H1 (cell line): ENCODE measurements at regions not wholly inside any gene's neighbourhood (a gene's known extent, or its start where the extent isn't known, plus 50 kb on each side); places are given as distances from the start of the nearest gene placed in this dataset.

ENCODE experiments used
- CEBPB ChIP-seq: IDR thresholded peaks from 2 replicates; pipeline ENCODE4 v1.6.1; 2012; ENCODE audit warnings: low read depth, low read length
- CHD2 ChIP-seq: IDR thresholded peaks from 2 replicates; pipeline ENCODE4 v1.6.1; 2012; ENCODE audit warnings: low read length, improper control_type of control experiment
- POLR2AphosphoS5 ChIP-seq: IDR thresholded peaks from 2 replicates; pipeline ENCODE4 v1.6.1; 2011; ENCODE audit warnings: low read depth, low read length
- RAD21 ChIP-seq, 2 experiments: IDR thresholded peaks in 1 of 2; conservative IDR thresholded peaks in 1 of 2; 2 replicates each; pipeline ENCODE4 v1.6.1; 2011; ENCODE audit warnings: low read depth in 2 of 2, low read length in 2 of 2, improper control_type of control experiment in 1 of 2, inconsistent platforms in 1 of 2, mild to moderate bottlenecking in 1 of 2, moderate library complexity in 1 of 2
- SIN3A ChIP-seq, 2 experiments: IDR thresholded peaks in 1 of 2; conservative IDR thresholded peaks in 1 of 2; 2 replicates each; pipeline ENCODE4 v1.6.1; 2011 to 2012; ENCODE audit warnings: low read length in 2 of 2, improper control_type of control experiment in 1 of 2, low read depth in 1 of 2, mild to moderate bottlenecking in 1 of 2
- TBP ChIP-seq: IDR thresholded peaks from 2 replicates; pipeline ENCODE4 v1.6.1; 2011; ENCODE audit warnings: low read depth, low read length, improper control_type of control experiment
- TF ChIP-seq, protein P1 (sequence below), 3 experiments: IDR thresholded peaks; 1 replicate in 2 of 3; 2 replicates in 1 of 3; pipeline versions ENCODE4 v1.5.1 to v1.6.1; 2011; ENCODE audit warnings: low read length in 3 of 3, mild to moderate bottlenecking in 3 of 3, inconsistent platforms in 2 of 3, low read depth in 1 of 3, moderate library complexity in 1 of 3; ENCODE audit not compliant: insufficient read depth in 1 of 3; ENCODE audit errors: control extremely low read depth in 1 of 3
- TF ChIP-seq, protein P2 (sequence below): IDR thresholded peaks from 2 replicates; pipeline ENCODE4 v1.6.1; 2011; ENCODE audit warnings: low read depth, mild to moderate bottlenecking, low read length; ENCODE audit not compliant: insufficient read depth
- TF ChIP-seq, protein P3 (sequence below): IDR thresholded peaks from 2 replicates; pipeline ENCODE4 v1.6.1; 2011; ENCODE audit warnings: low read length, improper control_type of control experiment

GRCh38 chr10:63069318-63069717 is 63.8 kb upstream of the NRBF2 start:
- no peak for TF ChIP-seq TBP
- TF ChIP-seq, protein P1, sequence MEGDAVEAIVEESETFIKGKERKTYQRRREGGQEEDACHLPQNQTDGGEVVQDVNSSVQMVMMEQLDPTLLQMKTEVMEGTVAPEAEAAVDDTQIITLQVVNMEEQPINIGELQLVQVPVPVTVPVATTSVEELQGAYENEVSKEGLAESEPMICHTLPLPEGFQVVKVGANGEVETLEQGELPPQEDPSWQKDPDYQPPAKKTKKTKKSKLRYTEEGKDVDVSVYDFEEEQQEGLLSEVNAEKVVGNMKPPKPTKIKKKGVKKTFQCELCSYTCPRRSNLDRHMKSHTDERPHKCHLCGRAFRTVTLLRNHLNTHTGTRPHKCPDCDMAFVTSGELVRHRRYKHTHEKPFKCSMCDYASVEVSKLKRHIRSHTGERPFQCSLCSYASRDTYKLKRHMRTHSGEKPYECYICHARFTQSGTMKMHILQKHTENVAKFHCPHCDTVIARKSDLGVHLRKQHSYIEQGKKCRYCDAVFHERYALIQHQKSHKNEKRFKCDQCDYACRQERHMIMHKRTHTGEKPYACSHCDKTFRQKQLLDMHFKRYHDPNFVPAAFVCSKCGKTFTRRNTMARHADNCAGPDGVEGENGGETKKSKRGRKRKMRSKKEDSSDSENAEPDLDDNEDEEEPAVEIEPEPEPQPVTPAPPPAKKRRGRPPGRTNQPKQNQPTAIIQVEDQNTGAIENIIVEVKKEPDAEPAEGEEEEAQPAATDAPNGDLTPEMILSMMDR (IDR thresholded peaks at IDR 0.05; ENCODE audit: control extremely low read depth in 1 of 3, insufficient read depth in 1 of 3, low read depth in 1 of 3, low read length in 3 of 3): no peak
- TF ChIP-seq POLR2AphosphoS5: no peak
- TF ChIP-seq SIN3A (conservative IDR thresholded peaks at IDR 0.05 in 1 of 2, IDR thresholded peaks at IDR 0.05 in 1 of 2; ENCODE audit: low read depth in 1 of 2, low read length in 2 of 2): no peak
- no peak for TF ChIP-seq RAD21 (IDR thresholded peaks at IDR 0.05 in 1 of 2, conservative IDR thresholded peaks at IDR 0.05 in 1 of 2; ENCODE audit: low read depth in 2 of 2, low read length in 2 of 2)
- TF ChIP-seq CEBPB: no peak
- TF ChIP-seq CHD2: no peak
- TF ChIP-seq, protein P2, sequence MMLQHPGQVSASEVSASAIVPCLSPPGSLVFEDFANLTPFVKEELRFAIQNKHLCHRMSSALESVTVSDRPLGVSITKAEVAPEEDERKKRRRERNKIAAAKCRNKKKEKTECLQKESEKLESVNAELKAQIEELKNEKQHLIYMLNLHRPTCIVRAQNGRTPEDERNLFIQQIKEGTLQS: no peak
- TF ChIP-seq, protein P3, sequence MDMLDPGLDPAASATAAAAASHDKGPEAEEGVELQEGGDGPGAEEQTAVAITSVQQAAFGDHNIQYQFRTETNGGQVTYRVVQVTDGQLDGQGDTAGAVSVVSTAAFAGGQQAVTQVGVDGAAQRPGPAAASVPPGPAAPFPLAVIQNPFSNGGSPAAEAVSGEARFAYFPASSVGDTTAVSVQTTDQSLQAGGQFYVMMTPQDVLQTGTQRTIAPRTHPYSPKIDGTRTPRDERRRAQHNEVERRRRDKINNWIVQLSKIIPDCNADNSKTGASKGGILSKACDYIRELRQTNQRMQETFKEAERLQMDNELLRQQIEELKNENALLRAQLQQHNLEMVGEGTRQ: no peak
